IgD-negative memory B cell (primary cell): ENCODE measurements at regions not wholly inside any gene's neighbourhood (a gene's known extent, or its start where the extent isn't known, plus 50 kb on each side); places are given as distances from the start of the nearest gene placed in this dataset.
A peak's percentile ranks its signal among the peaks of the same experiment; 100 is the strongest.

Experiments used
- H3K27ac Mint-ChIP-seq, 3 donors: one replicate each; pipeline ENCODE4 v1.8.0; 2020 to 2022; ENCODE audit warnings: mild to moderate bottlenecking in 3 of 3, mixed read lengths in 3 of 3, moderate library complexity in 1 of 3
- H3K27me3 Mint-ChIP-seq: one replicate; pipeline ENCODE4 v1.8.0; 2021; ENCODE audit warnings: mixed read lengths
- H3K36me3 Mint-ChIP-seq: one replicate; pipeline ENCODE4 v1.8.0; 2020; ENCODE audit warnings: mild to moderate bottlenecking, mixed read lengths
- H3K4me1 Mint-ChIP-seq, 3 donors: one replicate each; pipeline ENCODE4 v1.8.0; 2020 to 2022; ENCODE audit warnings: mixed read lengths in 3 of 3, mild to moderate bottlenecking in 1 of 3
- H3K4me3 Mint-ChIP-seq, 4 donors: one replicate each; pipeline ENCODE4 v1.8.0; 2020 to 2022; ENCODE audit warnings: mild to moderate bottlenecking in 4 of 4, mixed read lengths in 4 of 4, moderate library complexity in 3 of 4
- H3K9me3 Mint-ChIP-seq, 3 donors: one replicate each; pipeline ENCODE4 v1.8.0; 2020 to 2021; ENCODE audit warnings: mixed read lengths in 3 of 3, mild to moderate bottlenecking in 1 of 3

DNA sequence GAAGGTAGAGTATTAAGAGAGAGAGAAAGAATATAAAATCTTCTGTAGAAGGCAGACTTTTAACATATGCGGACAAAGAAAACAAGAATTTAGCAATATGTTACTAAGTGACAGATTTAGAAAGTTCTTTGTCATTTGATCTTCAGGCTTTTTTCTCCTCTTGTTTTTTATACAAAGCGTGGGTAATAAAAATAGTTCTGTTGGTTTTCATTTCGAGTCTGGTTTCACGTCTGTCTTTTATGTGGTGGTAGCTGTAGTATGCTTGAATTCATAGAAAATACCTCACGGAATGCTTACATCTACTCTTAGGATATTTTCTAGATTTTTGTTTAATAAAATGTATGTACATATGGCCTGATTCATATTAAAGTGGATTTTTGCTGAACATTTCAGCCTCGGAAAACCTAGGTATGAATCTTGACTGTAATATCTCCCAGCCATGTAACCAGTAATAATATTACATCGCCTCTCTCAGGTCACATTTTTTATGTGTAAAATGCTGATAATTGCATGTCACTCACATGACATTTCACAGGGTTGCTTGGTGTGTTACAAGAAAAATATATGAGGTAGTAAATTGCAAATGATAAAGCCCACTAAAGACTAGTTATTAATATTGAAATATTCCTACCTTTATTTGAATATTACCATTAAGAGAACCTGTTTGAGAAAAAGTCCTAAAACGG lies 72.5 kb upstream of the TAF11L2 start:
- H3K27me3 Mint-ChIP-seq: peaks cover 2% of the 10 kb centered on the region
- H3K36me3 Mint-ChIP-seq: peaks cover 8% of the 10 kb centered on the region
- H3K27ac Mint-ChIP-seq: no peak overlapping the region
- H3K9me3 Mint-ChIP-seq: peaks cover 0 to 2% (median 0%) of the 10 kb centered on the region in 3 donors
- no peak overlapping the region for H3K4me3 Mint-ChIP-seq
- peaks cover 7 to 11% (median 10%) of the 10 kb centered on the region in 3 donors for H3K4me1 Mint-ChIP-seq

GRCh38 chr5:17426104-17426749 lies 71.8 kb upstream of the TAF11L2 start:
- Mint-ChIP-seq H3K9me3 (peaks cover 0 to 2% (median 0%) of the 10 kb centered on the region in 3 donors), H3K4me3 (no peak overlapping the region), H3K36me3 (peaks cover 7% of the 10 kb centered on the region), H3K27ac (no peak overlapping the region), H3K27me3 (peaks cover 2% of the 10 kb centered on the region), H3K4me1 (peaks cover 11 to 14% (median 11%) of the 10 kb centered on the region in 3 donors)

DNA sequence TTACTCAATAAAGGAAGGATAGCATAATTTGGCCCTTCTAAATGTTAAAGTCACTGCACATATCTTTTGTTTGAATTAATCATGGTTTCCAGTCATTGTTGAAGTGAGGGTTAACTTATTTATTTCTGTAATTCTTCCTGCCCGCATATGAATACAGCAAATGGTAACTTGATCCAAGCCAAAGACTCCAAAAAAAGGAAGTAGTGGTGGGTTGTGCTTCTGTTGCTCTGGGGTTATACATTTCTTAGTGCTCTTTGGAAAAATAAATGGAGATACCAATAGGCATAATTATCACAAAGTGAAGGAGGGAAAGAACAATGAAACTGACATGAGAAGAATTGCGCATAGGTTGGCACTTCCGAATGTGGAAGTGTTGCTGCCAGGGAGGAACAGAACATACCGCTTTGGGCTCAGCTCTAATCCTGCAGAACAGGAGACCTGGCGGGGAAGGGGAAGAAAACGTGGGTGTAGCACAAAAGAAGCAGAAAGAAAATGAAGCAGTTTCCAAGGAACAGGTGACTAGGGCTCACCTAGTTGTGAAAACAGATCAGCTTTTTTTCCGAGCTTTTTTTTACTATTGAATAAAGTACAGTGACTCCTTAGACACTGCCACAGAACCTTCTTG lies 69.7 kb upstream of the TAF11L2 start:
- Mint-ChIP-seq H3K36me3 (peaks cover 7% of the 10 kb centered on the region), H3K4me3 (peak overlapping the region in 2 of 4 donors; percentile 10 to 13), H3K4me1 (peaks cover 15 to 25% (median 17%) of the 10 kb centered on the region in 3 donors), H3K27me3 (peaks cover 2% of the 10 kb centered on the region), H3K27ac (peak overlapping the region in 1 of 3 donors; percentile 29), H3K9me3 (peaks cover 0 to 2% (median 0%) of the 10 kb centered on the region in 3 donors)

DNA sequence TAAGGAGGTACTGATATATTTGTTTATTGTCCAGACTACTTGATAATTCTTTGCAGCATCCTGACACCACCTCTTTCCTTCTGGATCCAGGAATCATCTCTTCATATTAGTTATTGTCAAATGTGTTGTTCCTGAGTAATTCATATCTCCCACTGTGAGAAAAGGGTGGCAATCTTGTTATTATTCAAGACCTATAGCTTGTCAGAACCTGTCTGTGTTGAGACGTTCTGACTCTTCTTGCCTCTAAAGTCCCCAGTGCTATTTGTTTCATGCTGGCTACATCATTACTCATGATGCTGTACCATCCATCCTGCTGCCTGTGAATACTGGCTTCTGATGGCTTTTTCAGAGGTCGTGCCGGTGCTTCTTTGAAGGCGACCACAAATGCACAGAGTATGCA lies 68.7 kb upstream of the TAF11L2 start:
- peaks cover 15 to 29% (median 17%) of the 10 kb centered on the region in 3 donors for H3K4me1 Mint-ChIP-seq
- no peaks in the 10 kb centered on the region for H3K9me3 Mint-ChIP-seq
- peaks cover 2% of the 10 kb centered on the region for H3K27me3 Mint-ChIP-seq
- peaks cover 3% of the 10 kb centered on the region for H3K36me3 Mint-ChIP-seq
- no peak overlapping the region for H3K27ac Mint-ChIP-seq
- no peak overlapping the region for H3K4me3 Mint-ChIP-seq

- Mint-ChIP-seq H3K36me3 (peaks cover 1% of the 10 kb centered on the region), H3K4me3 (no peak overlapping the region), H3K27me3 (no peaks in the 10 kb centered on the region), H3K4me1 (peaks cover 15 to 29% (median 18%) of the 10 kb centered on the region in 3 donors), H3K27ac (no peak overlapping the region), H3K9me3 (no peaks in the 10 kb centered on the region)
These were observed 67.8 kb upstream of the TAF11L2 start for GRCh38 chr5:17430241-17430640.

- Mint-ChIP-seq H3K27me3 (no peaks in the 10 kb centered on the region), H3K9me3 (no peaks in the 10 kb centered on the region), H3K4me3 (peak overlapping the region in 1 of 4 donors; percentile 49), H3K27ac (peak overlapping the region in 1 of 3 donors; percentile 76), H3K4me1 (peaks cover 21 to 30% (median 21%) of the 10 kb centered on the region in 3 donors), H3K36me3 (no peaks in the 10 kb centered on the region)
These were observed 66.6 kb upstream of the TAF11L2 start for GRCh38 chr5:17431272-17432050.

- Mint-ChIP-seq H3K27ac (no peak overlapping the region), H3K36me3 (no peaks in the 10 kb centered on the region), H3K4me1 (peaks cover 28 to 36% (median 28%) of the 10 kb centered on the region in 3 donors), H3K9me3 (peaks cover 0 to 2% (median 0%) of the 10 kb centered on the region in 3 donors), H3K4me3 (no peak overlapping the region), H3K27me3 (no peaks in the 10 kb centered on the region)
These were observed 65.5 kb upstream of the TAF11L2 start for GRCh38 chr5:17432569-17432968.

DNA sequence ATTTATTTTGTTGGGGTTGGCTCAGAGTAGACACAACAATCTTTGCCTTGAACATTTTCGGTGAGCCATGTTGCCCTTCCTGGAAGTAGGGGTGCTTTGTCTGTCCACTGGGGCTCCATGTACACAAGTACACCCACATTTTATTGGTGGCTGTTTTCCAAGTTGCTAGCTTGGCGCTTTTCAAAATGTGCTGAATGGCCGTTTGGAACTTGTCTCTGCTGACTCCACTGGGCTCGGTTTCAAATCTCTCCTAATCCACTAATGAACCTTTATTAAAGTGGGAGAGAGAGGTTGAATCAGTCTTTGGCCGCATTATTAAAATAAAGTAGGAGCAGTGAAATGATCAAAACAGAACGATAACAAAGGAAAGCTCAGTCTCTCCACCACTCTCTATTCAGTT lies 64.6 kb upstream of the TAF11L2 start:
- H3K4me3 Mint-ChIP-seq: no peak overlapping the region
- no peaks in the 10 kb centered on the region for H3K27me3 Mint-ChIP-seq
- H3K9me3 Mint-ChIP-seq: peaks cover 0 to 2% (median 0%) of the 10 kb centered on the region in 3 donors
- H3K36me3 Mint-ChIP-seq: no peaks in the 10 kb centered on the region
- peaks cover 25 to 36% (median 26%) of the 10 kb centered on the region in 3 donors for H3K4me1 Mint-ChIP-seq
- no peak overlapping the region for H3K27ac Mint-ChIP-seq

DNA sequence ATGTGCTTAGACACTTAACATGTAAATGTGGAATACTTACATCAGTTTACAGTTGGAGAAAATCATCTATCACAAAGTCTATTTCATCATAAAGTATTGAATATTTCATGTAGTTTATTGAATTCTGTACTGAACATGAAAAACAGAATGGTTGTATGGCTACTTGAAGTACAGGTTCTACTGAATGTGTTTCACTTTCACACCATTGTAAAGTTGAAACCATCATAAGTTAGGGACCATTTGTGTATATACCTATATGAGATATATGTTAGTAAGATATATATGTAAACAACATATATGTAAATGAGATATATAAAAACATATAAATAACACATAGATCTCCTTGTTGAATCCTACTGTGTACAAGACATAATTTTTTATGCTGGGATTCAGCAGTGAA lies 63.0 kb upstream of the TAF11L2 start:
- Mint-ChIP-seq H3K27me3 (no peaks in the 10 kb centered on the region), H3K9me3 (peaks cover 2 to 4% (median 2%) of the 10 kb centered on the region in 3 donors), H3K4me1 (peaks cover 25 to 36% (median 26%) of the 10 kb centered on the region in 3 donors), H3K36me3 (no peaks in the 10 kb centered on the region), H3K27ac (no peak overlapping the region), H3K4me3 (no peak overlapping the region)

DNA sequence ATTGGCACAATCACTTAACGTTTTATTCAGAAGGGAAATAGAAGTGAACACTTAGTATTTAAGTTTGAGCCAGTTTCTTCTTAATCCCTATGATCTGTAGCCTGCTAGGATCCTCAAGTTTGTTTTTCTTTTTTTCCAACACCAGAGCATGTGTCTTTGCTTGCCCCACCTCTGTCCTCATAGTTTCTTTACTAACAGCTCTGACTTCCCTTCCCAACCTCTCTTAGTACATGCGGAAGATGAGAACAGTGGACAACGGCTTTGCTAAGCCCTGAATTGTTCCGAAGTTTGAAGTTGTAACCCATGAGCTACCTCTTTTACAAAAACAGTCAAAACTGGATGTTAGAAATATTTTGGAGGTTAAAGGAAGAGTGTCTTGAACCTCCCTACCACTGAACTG lies 61.7 kb upstream of the TAF11L2 start:
- Mint-ChIP-seq H3K27ac (peak overlapping the region in 2 of 3 donors; percentile 2), H3K27me3 (no peaks in the 10 kb centered on the region), H3K9me3 (peaks cover 4 to 9% (median 5%) of the 10 kb centered on the region in 3 donors), H3K4me3 (peak overlapping the region; percentile 46 to 82 (median 69)), H3K4me1 (peaks cover 22 to 31% (median 25%) of the 10 kb centered on the region in 3 donors), H3K36me3 (no peaks in the 10 kb centered on the region)

DNA sequence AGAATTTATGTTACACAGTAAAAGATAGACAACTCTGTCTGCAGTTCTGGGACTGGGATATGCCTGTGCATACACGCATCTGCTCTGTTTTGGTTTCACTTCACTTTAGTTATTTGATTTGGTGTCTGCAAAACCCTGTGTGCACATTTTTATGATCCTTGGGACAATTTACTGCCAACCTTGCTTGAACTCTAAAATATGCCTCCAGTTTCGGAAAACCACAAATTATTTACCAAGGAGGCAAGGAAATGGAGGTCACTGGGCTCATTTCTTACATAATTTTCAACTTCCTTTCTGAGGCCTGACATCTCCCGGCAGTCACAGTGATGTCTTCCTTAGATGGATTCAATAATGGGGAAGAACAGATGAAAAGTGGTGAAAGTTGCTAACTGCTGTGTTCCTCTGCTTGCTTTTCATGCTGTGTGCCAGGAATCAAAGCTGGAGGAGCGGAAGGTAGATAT lies 61.2 kb upstream of the TAF11L2 start:
- Mint-ChIP-seq H3K9me3 (peaks cover 4 to 11% (median 5%) of the 10 kb centered on the region in 3 donors), H3K4me3 (peak overlapping the region; percentile 46 to 82 (median 69)), H3K27me3 (no peaks in the 10 kb centered on the region), H3K4me1 (peaks cover 20 to 27% (median 22%) of the 10 kb centered on the region in 3 donors), H3K36me3 (no peaks in the 10 kb centered on the region), H3K27ac (no peak overlapping the region)

- H3K36me3 Mint-ChIP-seq: peaks cover 2% of the 10 kb centered on the region
- H3K27me3 Mint-ChIP-seq: peaks cover 1% of the 10 kb centered on the region
- H3K4me3 Mint-ChIP-seq: peak overlapping the region in 1 of 4 donors; percentile 24
- H3K4me1 Mint-ChIP-seq: peaks cover 18 to 21% (median 21%) of the 10 kb centered on the region in 3 donors
- H3K27ac Mint-ChIP-seq: no peak overlapping the region
- peaks cover 4 to 12% (median 5%) of the 10 kb centered on the region in 3 donors for H3K9me3 Mint-ChIP-seq
These were observed 60.0 kb upstream of the TAF11L2 start for GRCh38 chr5:17438027-17438426.

DNA sequence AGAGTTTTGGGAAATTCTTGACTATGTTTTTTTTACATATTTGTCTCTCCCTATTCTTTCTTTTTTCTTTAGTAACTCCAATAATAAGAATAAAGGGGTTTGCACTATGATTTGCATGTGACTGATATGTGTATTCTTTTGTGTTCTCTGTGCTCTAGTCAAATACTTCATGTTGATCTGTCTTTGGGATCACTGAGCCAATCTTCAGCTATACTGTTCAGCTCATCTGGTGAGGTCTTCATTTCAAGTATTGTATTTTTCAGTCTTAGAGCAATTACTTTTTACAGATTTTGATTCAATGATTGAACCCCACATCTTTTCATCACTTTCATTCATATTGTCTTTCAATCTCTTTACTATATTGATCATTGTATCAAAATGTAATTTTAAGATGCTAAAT lies 58.1 kb upstream of the TAF11L2 start:
- H3K36me3 Mint-ChIP-seq: peaks cover 3% of the 10 kb centered on the region
- H3K9me3 Mint-ChIP-seq: peaks cover 4 to 12% (median 5%) of the 10 kb centered on the region in 3 donors
- no peak overlapping the region for H3K27ac Mint-ChIP-seq
- H3K4me1 Mint-ChIP-seq: peaks cover 16 to 21% (median 19%) of the 10 kb centered on the region in 3 donors
- peaks cover 1% of the 10 kb centered on the region for H3K27me3 Mint-ChIP-seq
- no peak overlapping the region for H3K4me3 Mint-ChIP-seq

DNA sequence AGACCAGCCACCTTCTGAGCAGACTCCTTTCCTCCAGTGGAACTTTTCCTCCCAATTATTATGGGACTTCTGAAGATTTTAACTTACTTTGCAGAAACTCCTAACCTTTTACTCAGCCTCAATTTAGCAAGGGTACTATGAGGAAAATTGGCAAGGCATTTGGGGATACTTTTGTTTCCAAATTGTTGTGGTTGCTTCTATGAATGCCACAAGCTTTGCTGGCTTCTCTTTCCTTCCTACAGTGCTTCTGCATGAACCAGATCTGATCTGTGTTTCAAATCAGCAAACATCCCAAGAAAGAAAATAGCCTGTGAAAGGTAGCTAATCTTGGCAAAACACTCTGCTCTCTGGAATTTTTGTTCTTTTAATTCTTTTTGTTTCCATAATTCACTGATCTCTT lies 57.3 kb upstream of the TAF11L2 start:
- Mint-ChIP-seq H3K9me3 (peaks cover 4 to 12% (median 5%) of the 10 kb centered on the region in 3 donors), H3K4me3 (no peak overlapping the region), H3K27ac (peak overlapping the region in 1 of 3 donors; percentile 45), H3K36me3 (peaks cover 3% of the 10 kb centered on the region), H3K4me1 (peaks cover 16 to 18% (median 17%) of the 10 kb centered on the region in 3 donors), H3K27me3 (peaks cover 1% of the 10 kb centered on the region)
